ENCODE measurements at regions not wholly inside any gene's neighbourhood (a gene's known extent, or its start where the extent isn't known, plus 50 kb on each side); places are given as distances from the start of the nearest gene placed in this dataset.

DNA sequence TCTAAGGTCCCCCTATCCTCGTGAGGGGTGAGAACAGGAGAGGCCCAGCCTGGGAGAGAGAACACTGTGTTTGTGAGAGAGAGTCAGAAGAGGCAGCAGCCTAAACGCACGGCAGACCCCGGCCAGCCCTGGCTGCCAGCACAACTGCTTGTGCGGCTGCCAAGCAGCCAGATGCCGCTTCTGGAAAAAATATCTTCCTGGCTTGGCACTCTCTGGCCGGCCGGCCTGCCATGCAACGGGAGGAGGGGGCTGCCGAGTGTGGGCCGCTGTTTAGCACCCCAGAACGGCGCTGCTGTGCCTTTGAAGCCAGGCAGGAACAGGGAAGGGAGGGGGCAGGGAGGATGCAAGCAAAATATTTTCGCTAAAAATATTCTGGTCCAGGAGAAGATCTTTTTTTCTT, 105.0 kb downstream of the FGF18 start:
- peaks cover 0 to 6% (median under 1%) of the 10 kb centered on the region in 4 experiments; a peak in 3 of 7 replicates for H3K27me3 ChIP-seq (replicated peaks in 1 of 4; ENCODE audit: control insufficient read depth in 3 of 4, extremely low read depth in 1 of 4, insufficient read depth in 3 of 4, low read length in 3 of 4)
- H2AK5ac ChIP-seq (ENCODE audit: low read depth, low read length) = no peak overlapping the region
- no peaks in the 10 kb centered on the region for H4K20me1 ChIP-seq (replicated peaks in 1 of 2; ENCODE audit: control insufficient read depth in 1 of 2, insufficient read depth in 2 of 2, low read length in 2 of 2)
- no peaks in the 10 kb centered on the region for H3K79me1 ChIP-seq (ENCODE audit: low read depth, low read length)
- H4K8ac ChIP-seq (ENCODE audit: extremely low read depth, insufficient read depth, low read length) = no peak overlapping the region; the same call in 1 of the 2 replicates
- ChIA-PET POLR2A (ENCODE audit: partially characterized antibody) (interaction anchor here (0.9 kb wide), 1 partner anchor 29 kb away, joined by 3 read pairs; no protein-coding TSS in a partner anchor), CTCF (ENCODE audit: partially characterized antibody) (interaction anchor here (1.2 to 3.6 kb wide), 2 partner anchors 18 to 40 kb away, joined by 3 to 17 read pairs; no protein-coding TSS in a partner anchor)
- no peak overlapping the region for H3K4ac ChIP-seq (replicated peaks; ENCODE audit: insufficient read length, low read depth, low read length)
- no peak overlapping the region for H3K4me3 ChIP-seq (ENCODE audit: extremely low read depth in 1 of 4, insufficient read depth in 2 of 4, low read depth in 3 of 4, low read length in 4 of 4)
- no peaks in the 10 kb centered on the region for H3K9me3 ChIP-seq (ENCODE audit: insufficient read depth in 2 of 2, low read depth in 1 of 2, low read length in 1 of 2)
- H3K79me2 ChIP-seq (ENCODE audit: control insufficient read depth in 1 of 2, insufficient read depth in 2 of 2, low read length in 2 of 2) = no peaks in the 10 kb centered on the region
- H2BK12ac ChIP-seq (ENCODE audit: low read depth, low read length) = peak overlapping the region; percentile 80; the same call in 1 of the 2 replicates
- H2BK120ac ChIP-seq (replicated peaks; ENCODE audit: low read depth, low read length) = no peak overlapping the region
- H2BK20ac ChIP-seq (ENCODE audit: low read length) = no peak overlapping the region
- no peak overlapping the region for H3K9ac ChIP-seq (replicated peaks in 1 of 4; ENCODE audit: extremely low read depth in 1 of 4, low read depth in 3 of 4, low read length in 3 of 4)
- H4K5ac ChIP-seq (ENCODE audit: insufficient read length, low read depth, low read length) = no peak overlapping the region
- H3K18ac ChIP-seq (ENCODE audit: extremely low read depth, low read length) = no peak overlapping the region; the same call in 1 of the 2 replicates
- H2AFZ ChIP-seq (ENCODE audit: low read length) = no peak overlapping the region
- FAIRE-seq (no peak), DNase-seq (ENCODE audit: low read depth in 1 of 2, low spot score in 2 of 2) (no peak)
- H3K27ac ChIP-seq (ENCODE audit: low read depth, low read length) = no peak overlapping the region
- H2BK5ac ChIP-seq (ENCODE audit: low read depth, low read length) = no peak overlapping the region
- no peak overlapping the region for H3K14ac ChIP-seq (ENCODE audit: insufficient read length)
- H2BK15ac ChIP-seq (ENCODE audit: low read length) = no peak overlapping the region; the same call in 1 of the 2 replicates
- no peak overlapping the region for H3K56ac ChIP-seq (replicated peaks; ENCODE audit: insufficient read length, low read depth, low read length)
- no peak overlapping the region for H3K23ac ChIP-seq (ENCODE audit: insufficient read length)
- peaks cover 3% of the 10 kb centered on the region; the same call in 1 of the 2 replicates for H3K23me2 ChIP-seq (ENCODE audit: low read depth, low read length)
- TF ChIP-seq MAFK (IDR thresholded peaks at IDR 0.05; ENCODE audit: low read depth, low read length) (no peak), JUND (IDR thresholded peaks at IDR 0.05; ENCODE audit: low read length) (no peak), RXRA (IDR thresholded peaks at IDR 0.05; ENCODE audit: insufficient read depth, low read depth, low read length) (no peak), RBBP5 (IDR thresholded peaks at IDR 0.05; ENCODE audit: borderline replicate concordance, low read depth, low read length) (no peak), KDM1A (IDR thresholded peaks at IDR 0.05; ENCODE audit: borderline replicate concordance, low read length) (no peak), KDM5A (IDR thresholded peaks at IDR 0.05; ENCODE audit: low read length) (no peak)
- H3K4me1 ChIP-seq (replicated peaks in 1 of 4; ENCODE audit: control insufficient read depth in 3 of 4, insufficient read depth in 4 of 4, low read length in 3 of 4) = peaks cover 10 to 32% (median 18%) of the 10 kb centered on the region in 4 experiments
- H3K36me3 ChIP-seq (ENCODE audit: control insufficient read depth in 2 of 4, insufficient read depth in 4 of 4, low read length in 3 of 4) = no peaks in the 10 kb centered on the region
- H3K4me2 ChIP-seq (ENCODE audit: insufficient read depth in 1 of 2, low read depth in 2 of 2, low read length in 2 of 2) = no peak overlapping the region
- WGBS, 2 experiments (ENCODE audit: extremely low coverage in 1 of 2, insufficient coverage in 1 of 2, insufficient read length in 1 of 2, insufficient replicate concordance in 2 of 2, low coverage in 1 of 2, low lambda C conversion rate in 2 of 2, missing lambda C conversion rate in 1 of 2) = 75% methylated on average over 14 of the region's 14 CpGs; no CpG with 5 or more reads in 1 of the 2 experiments
- H4K91ac ChIP-seq (replicated peaks; ENCODE audit: insufficient read length, low read length) = peak overlapping the region; percentile 56

All from H1 (cell line).